VCaP (cell line): ENCODE measurements at regions not wholly inside any gene's neighbourhood (a gene's known extent, or its start where the extent isn't known, plus 50 kb on each side); places are given as distances from the start of the nearest gene placed in this dataset.
A peak's percentile ranks its signal among the peaks of the same experiment; 100 is the strongest.

Experiments used
- H3K27ac ChIP-seq: fragments of 450-650 bp; 2 replicates; pipeline ENCODE4 v1.5.1; 2017
- TF ChIP-seq, protein P1 (sequence below): fragments of 450-650 bp; conservative IDR thresholded peaks from 2 replicates; pipeline ENCODE4 v1.5.1; 2017; ENCODE audit warnings: mild to moderate bottlenecking, moderate library complexity

DNA sequence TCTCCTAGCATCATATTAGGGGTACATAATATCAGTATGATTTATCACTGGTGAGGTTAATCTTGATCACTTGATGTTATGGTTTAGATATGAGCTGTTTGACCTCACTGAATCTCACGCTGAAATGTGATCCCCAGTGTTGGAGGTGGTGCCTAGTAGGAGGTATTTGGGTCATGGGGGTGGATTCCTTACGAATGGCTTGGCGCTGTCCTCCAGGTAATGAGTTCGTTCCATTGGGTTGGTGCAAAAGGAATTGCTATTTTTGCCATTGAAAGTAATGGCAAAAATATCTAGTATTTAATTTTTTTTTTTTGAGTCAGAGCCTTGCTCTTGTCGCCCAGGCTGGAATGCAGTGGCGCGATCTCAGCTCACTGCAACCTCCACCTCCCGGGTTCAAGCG is 326.3 kb downstream of the AASDHPPT start:
- TF ChIP-seq, protein P1, sequence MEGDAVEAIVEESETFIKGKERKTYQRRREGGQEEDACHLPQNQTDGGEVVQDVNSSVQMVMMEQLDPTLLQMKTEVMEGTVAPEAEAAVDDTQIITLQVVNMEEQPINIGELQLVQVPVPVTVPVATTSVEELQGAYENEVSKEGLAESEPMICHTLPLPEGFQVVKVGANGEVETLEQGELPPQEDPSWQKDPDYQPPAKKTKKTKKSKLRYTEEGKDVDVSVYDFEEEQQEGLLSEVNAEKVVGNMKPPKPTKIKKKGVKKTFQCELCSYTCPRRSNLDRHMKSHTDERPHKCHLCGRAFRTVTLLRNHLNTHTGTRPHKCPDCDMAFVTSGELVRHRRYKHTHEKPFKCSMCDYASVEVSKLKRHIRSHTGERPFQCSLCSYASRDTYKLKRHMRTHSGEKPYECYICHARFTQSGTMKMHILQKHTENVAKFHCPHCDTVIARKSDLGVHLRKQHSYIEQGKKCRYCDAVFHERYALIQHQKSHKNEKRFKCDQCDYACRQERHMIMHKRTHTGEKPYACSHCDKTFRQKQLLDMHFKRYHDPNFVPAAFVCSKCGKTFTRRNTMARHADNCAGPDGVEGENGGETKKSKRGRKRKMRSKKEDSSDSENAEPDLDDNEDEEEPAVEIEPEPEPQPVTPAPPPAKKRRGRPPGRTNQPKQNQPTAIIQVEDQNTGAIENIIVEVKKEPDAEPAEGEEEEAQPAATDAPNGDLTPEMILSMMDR: no peak
- H3K27ac ChIP-seq: no peak overlapping the region

GRCh38 chr11:106409222-106409621 is 331.8 kb downstream of the AASDHPPT start:
- H3K27ac ChIP-seq: no peak overlapping the region
- TF ChIP-seq, protein P1: no peak

GRCh38 chr11:106409671-106410070 is 332.2 kb downstream of the AASDHPPT start:
- TF ChIP-seq, protein P1: no peak
- H3K27ac ChIP-seq: no peak overlapping the region

DNA sequence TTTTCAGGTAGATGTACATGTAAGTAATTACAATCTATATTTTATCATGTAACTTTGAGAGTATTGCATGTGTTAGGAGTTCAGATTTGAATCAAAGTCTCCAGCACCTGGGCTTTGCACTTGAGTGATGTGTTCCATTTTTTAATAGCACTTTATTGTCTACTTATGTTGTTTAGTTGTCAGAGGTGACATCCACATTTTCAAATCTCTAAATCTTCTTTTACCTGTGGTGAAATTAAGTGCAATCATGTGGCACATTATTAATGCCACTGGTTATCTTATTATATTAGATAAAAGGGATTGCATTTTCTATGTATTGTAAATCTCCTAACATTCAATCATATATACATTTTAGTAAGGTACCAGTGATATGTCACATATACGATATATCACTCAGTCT is 333.4 kb downstream of the AASDHPPT start:
- TF ChIP-seq, protein P1: no peak
- H3K27ac ChIP-seq: no peak overlapping the region

GRCh38 chr11:106413222-106413621 is 335.8 kb downstream of the AASDHPPT start:
- no peak overlapping the region for H3K27ac ChIP-seq
- TF ChIP-seq, protein P1: no peak

GRCh38 chr11:106415510-106415909 is 338.0 kb downstream of the AASDHPPT start:
- no peak overlapping the region for H3K27ac ChIP-seq
- TF ChIP-seq, protein P1: peak; percentile 78

DNA sequence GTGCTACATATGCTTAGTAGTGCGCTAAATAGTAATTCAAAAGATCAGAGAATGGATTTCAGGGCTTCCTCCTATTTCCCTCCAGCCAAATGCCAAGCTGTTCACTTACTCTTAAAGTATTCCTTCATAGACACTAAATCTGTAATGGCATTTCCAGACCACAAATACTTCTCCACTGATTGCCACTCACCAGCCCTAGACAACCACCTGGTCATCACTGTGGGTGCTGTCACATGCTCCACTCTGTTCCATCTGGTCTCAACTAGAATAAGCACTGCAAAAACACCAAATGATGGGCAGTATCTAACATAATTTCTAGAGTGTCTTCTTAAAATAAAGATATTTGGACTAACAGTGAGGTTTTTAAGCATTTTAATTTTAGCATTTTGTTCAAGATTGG is 341.3 kb downstream of the AASDHPPT start:
- TF ChIP-seq, protein P1: no peak
- H3K27ac ChIP-seq: no peak overlapping the region
